OCI-LY3 (cell line): ENCODE measurements at regions not wholly inside any gene's neighbourhood (a gene's known extent, or its start where the extent isn't known, plus 50 kb on each side); places are given as distances from the start of the nearest gene placed in this dataset.

Experiments
- CTCF ChIP-seq: fragments of 200-600, 300-600 bp; sonication (generic); IDR thresholded peaks from 2 replicates; pipeline ENCODE4 v1.5.1; 2014; ENCODE audit warnings: antibody characterized with exemption, low read length, low read depth
- EZH2phosphoT487 ChIP-seq: fragments of 200-600 bp; shearing (Covaris generic); IDR thresholded peaks from 2 replicates; pipeline ENCODE4 v1.6.1; 2018; ENCODE audit warnings: antibody characterized with exemption, mixed run types, low read depth

DNA sequence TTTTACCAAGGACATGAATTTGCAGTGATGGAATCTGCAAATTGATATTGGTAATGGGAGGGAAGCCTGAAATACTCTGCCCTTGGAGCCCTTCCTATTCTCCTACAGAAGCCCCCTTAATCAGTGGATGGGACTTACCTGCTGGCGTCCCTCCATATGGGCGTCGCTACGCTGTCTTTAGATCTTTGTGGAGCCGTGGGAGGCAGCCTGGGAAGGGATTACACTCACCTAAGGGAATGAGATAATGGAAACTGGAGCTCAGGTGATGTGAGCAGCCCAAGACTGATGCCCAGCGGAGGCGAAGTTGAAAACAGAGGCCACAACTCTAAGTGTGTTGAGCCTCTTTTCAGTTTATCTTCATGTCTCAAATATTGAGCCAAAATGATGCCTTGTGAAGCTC is 306.6 kb downstream of the MYCN start:
- TF ChIP-seq CTCF (no peak), EZH2phosphoT487 (no peak)
